Glutamatergic neuron (in vitro differentiated cells): ENCODE measurements at regions not wholly inside any gene's neighbourhood (a gene's known extent, or its start where the extent isn't known, plus 50 kb on each side); places are given as distances from the start of the nearest gene placed in this dataset.

Experiments used
- DNase-seq: peaks from one replicate; pipeline ENCODE4 v3.0.0; 2022
- H3K27ac Mint-ChIP-seq: one replicate; pipeline ENCODE4 v1.8.0; 2020; ENCODE audit warnings: mild to moderate bottlenecking, mixed read lengths, inconsistent platforms; ENCODE audit not compliant: unreplicated experiment
- H3K27me3 Mint-ChIP-seq: one replicate; pipeline ENCODE4 v1.8.0; 2020; ENCODE audit warnings: mild to moderate bottlenecking, moderate library complexity, mixed read lengths, inconsistent platforms; ENCODE audit not compliant: unreplicated experiment
- H3K36me3 Mint-ChIP-seq: one replicate; pipeline ENCODE4 v1.8.0; 2020; ENCODE audit warnings: mild to moderate bottlenecking, mixed read lengths, inconsistent platforms; ENCODE audit not compliant: unreplicated experiment
- H3K4me1 Mint-ChIP-seq: one replicate; pipeline ENCODE4 v1.8.0; 2020; ENCODE audit warnings: mild to moderate bottlenecking, low read depth, mixed read lengths, inconsistent platforms; ENCODE audit not compliant: unreplicated experiment
- H3K4me3 Mint-ChIP-seq: one replicate; pipeline ENCODE4 v1.8.0; 2020; ENCODE audit warnings: mild to moderate bottlenecking, mixed read lengths, inconsistent platforms; ENCODE audit not compliant: unreplicated experiment
- H3K9me3 Mint-ChIP-seq: one replicate; pipeline ENCODE4 v1.8.0; 2020; ENCODE audit warnings: mild to moderate bottlenecking, moderate library complexity, mixed read lengths, inconsistent platforms; ENCODE audit not compliant: unreplicated experiment
- CTCF ChIP-seq: fragments of 200-600 bp; sonication (generic); IDR thresholded peaks from one replicate; pipeline ENCODE4 v1.5.0; 2021; ENCODE audit not compliant: partially characterized antibody, unreplicated experiment

GRCh38 chr7:129366-130221 lies 62.8 kb upstream of the FAM20C start:
- no peak overlapping the region for H3K4me3 Mint-ChIP-seq
- no peak for TF ChIP-seq CTCF
- peaks cover 3% of the 10 kb centered on the region for H3K27me3 Mint-ChIP-seq
- H3K36me3 Mint-ChIP-seq = peaks cover 10% of the 10 kb centered on the region
- no peak for DNase-seq
- peaks cover 4% of the 10 kb centered on the region for H3K9me3 Mint-ChIP-seq
- H3K4me1 Mint-ChIP-seq = peaks cover 17% of the 10 kb centered on the region
- H3K27ac Mint-ChIP-seq = no peak overlapping the region

GRCh38 chr7:130222-130572 lies 62.2 kb upstream of the FAM20C start:
- no peak overlapping the region for H3K27ac Mint-ChIP-seq
- DNase-seq = no peak
- no peaks in the 10 kb centered on the region for H3K27me3 Mint-ChIP-seq
- no peak overlapping the region for H3K4me3 Mint-ChIP-seq
- TF ChIP-seq CTCF = no peak
- peaks cover 14% of the 10 kb centered on the region for H3K4me1 Mint-ChIP-seq
- peaks cover 10% of the 10 kb centered on the region for H3K36me3 Mint-ChIP-seq
- H3K9me3 Mint-ChIP-seq = peaks cover 2% of the 10 kb centered on the region

- H3K4me1 Mint-ChIP-seq = peaks cover 14% of the 10 kb centered on the region
- H3K9me3 Mint-ChIP-seq = peaks cover 2% of the 10 kb centered on the region
- H3K36me3 Mint-ChIP-seq = peaks cover 6% of the 10 kb centered on the region
- DNase-seq = no peak
- no peak for TF ChIP-seq CTCF
- H3K4me3 Mint-ChIP-seq = no peak overlapping the region
- no peaks in the 10 kb centered on the region for H3K27me3 Mint-ChIP-seq
- H3K27ac Mint-ChIP-seq = no peak overlapping the region
These were observed 61.2 kb upstream of the FAM20C start for GRCh38 chr7:130875-131780.

GRCh38 chr7:131781-132482 lies 60.4 kb upstream of the FAM20C start:
- DNase-seq = no peak
- Mint-ChIP-seq H3K27ac (no peak overlapping the region), H3K27me3 (peaks cover under 1% of the 10 kb centered on the region)

More at GRCh38 chr7:131781-132482, 60.4 kb upstream of the FAM20C start:
- Mint-ChIP-seq H3K9me3 (peaks cover 4% of the 10 kb centered on the region), H3K4me3 (no peak overlapping the region), H3K4me1 (peaks cover 16% of the 10 kb centered on the region), H3K36me3 (peaks cover 6% of the 10 kb centered on the region)
- no peak for TF ChIP-seq CTCF
